HFFc6 (cell line): ENCODE measurements at regions not wholly inside any gene's neighbourhood (a gene's known extent, or its start where the extent isn't known, plus 50 kb on each side); places are given as distances from the start of the nearest gene placed in this dataset.

Experiments
- DNase-seq: peaks from one replicate; pipeline ENCODE4 v3.0.0-alpha.2; 2018
- H3K27ac Mint-ChIP-seq: 2 replicates; pipeline ENCODE4 v1.8.0; 2020; ENCODE audit warnings: mild to moderate bottlenecking, mixed read lengths
- H3K27me3 Mint-ChIP-seq: 2 replicates; pipeline ENCODE4 v1.8.0; 2021; ENCODE audit warnings: mild to moderate bottlenecking, moderate library complexity, mixed read lengths; ENCODE audit not compliant: insufficient read depth
- H3K36me3 Mint-ChIP-seq: 2 replicates; pipeline ENCODE4 v1.8.0; 2021; ENCODE audit warnings: low read depth, mixed read lengths
- H3K4me1 Mint-ChIP-seq: 2 replicates; pipeline ENCODE4 v1.8.0; 2020; ENCODE audit warnings: low read depth, mixed read lengths
- H3K4me3 Mint-ChIP-seq: 2 replicates; pipeline ENCODE4 v1.8.0; 2020; ENCODE audit warnings: mild to moderate bottlenecking, moderate library complexity, mixed read lengths
- H3K9me3 Mint-ChIP-seq: 2 replicates; pipeline ENCODE4 v1.8.0; 2020; ENCODE audit warnings: mild to moderate bottlenecking, mixed read lengths
- TF ChIP-seq, protein P1 (sequence below): fragments of 200-600 bp; sonication (generic); IDR thresholded peaks from 2 replicates; pipeline ENCODE4 v1.5.0; 2021; ENCODE audit warnings: antibody characterized with exemption, mild to moderate bottlenecking

DNA sequence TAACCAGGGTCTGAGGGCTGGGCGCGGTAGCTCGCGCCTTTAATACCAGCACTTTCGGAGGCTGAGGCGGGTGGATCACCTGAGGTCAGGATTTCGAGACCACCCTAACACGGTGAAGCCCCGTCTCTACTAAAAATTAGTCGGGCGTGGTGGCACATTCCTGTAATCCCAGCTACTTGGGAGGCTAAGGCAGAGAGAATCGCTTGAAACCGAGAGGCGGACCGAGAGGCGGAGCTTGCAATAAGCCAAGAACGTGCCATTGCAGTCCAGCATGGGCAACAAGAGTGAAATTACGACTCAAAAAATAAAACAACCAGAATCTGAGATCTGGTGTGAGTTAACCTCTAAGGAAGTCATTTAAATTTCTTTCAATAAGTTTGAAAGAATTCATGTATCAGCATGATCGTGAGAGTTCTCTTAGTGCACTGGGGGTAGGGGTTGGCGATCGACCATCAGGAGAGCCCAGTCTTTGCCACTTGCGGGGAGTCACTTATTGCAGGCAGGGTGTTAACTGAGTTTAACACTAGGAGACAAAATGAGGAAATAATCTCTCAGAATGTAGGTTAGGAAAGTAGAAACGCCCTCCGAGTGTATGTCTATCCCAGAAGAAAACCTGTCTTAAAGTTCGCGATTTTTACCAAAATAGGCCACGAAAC is 206.5 kb upstream of the ZNF184 start:
- no peak for DNase-seq
- Mint-ChIP-seq H3K27me3 (peaks cover 7% of the 10 kb centered on the region), H3K4me1 (no peaks in the 10 kb centered on the region), H3K27ac (no peak overlapping the region), H3K4me3 (no peak overlapping the region), H3K36me3 (no peaks in the 10 kb centered on the region; the same call in 1 of the 2 replicates), H3K9me3 (peaks cover 12% of the 10 kb centered on the region)
- TF ChIP-seq, protein P1, sequence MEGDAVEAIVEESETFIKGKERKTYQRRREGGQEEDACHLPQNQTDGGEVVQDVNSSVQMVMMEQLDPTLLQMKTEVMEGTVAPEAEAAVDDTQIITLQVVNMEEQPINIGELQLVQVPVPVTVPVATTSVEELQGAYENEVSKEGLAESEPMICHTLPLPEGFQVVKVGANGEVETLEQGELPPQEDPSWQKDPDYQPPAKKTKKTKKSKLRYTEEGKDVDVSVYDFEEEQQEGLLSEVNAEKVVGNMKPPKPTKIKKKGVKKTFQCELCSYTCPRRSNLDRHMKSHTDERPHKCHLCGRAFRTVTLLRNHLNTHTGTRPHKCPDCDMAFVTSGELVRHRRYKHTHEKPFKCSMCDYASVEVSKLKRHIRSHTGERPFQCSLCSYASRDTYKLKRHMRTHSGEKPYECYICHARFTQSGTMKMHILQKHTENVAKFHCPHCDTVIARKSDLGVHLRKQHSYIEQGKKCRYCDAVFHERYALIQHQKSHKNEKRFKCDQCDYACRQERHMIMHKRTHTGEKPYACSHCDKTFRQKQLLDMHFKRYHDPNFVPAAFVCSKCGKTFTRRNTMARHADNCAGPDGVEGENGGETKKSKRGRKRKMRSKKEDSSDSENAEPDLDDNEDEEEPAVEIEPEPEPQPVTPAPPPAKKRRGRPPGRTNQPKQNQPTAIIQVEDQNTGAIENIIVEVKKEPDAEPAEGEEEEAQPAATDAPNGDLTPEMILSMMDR = no peak

- H3K27ac Mint-ChIP-seq = no peak overlapping the region
- H3K9me3 Mint-ChIP-seq = peaks cover 12% of the 10 kb centered on the region
- DNase-seq = no peak
- H3K27me3 Mint-ChIP-seq = peaks cover 7% of the 10 kb centered on the region
- no peaks in the 10 kb centered on the region; the same call in 1 of the 2 replicates for H3K36me3 Mint-ChIP-seq
- TF ChIP-seq, protein P1 = no peak
- peaks cover 1% of the 10 kb centered on the region; the same call in 1 of the 2 replicates for H3K4me1 Mint-ChIP-seq
- H3K4me3 Mint-ChIP-seq = no peak overlapping the region
Measured at GRCh38 chr6:27678469-27678868, 205.6 kb upstream of the ZNF184 start.

DNA sequence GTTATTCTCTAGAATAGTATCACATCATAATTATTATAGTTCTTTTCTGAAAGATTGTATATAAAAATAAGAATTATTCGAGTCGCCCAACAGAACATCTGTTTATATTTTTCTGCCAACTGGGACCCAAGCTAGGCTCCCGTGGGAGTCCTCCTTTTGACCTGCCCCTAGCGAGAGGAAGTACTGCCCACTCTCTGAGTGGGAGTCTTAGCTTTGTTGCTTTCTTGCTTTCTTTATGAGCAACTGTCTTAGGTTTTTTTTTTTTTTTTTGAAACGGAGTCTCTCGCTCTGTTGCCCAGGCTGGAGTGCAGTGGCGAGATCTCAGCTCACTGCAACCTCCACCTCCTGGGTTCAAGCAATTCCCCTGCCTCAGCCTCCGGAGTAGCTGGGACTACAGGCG is 202.0 kb upstream of the ZNF184 start:
- no peak for DNase-seq
- Mint-ChIP-seq H3K27me3 (peaks cover 1% of the 10 kb centered on the region), H3K27ac (no peak overlapping the region), H3K36me3 (no peaks in the 10 kb centered on the region), H3K9me3 (peaks cover 5% of the 10 kb centered on the region), H3K4me1 (peaks cover 27% of the 10 kb centered on the region), H3K4me3 (no peak overlapping the region)
- TF ChIP-seq, protein P1 = no peak

DNA sequence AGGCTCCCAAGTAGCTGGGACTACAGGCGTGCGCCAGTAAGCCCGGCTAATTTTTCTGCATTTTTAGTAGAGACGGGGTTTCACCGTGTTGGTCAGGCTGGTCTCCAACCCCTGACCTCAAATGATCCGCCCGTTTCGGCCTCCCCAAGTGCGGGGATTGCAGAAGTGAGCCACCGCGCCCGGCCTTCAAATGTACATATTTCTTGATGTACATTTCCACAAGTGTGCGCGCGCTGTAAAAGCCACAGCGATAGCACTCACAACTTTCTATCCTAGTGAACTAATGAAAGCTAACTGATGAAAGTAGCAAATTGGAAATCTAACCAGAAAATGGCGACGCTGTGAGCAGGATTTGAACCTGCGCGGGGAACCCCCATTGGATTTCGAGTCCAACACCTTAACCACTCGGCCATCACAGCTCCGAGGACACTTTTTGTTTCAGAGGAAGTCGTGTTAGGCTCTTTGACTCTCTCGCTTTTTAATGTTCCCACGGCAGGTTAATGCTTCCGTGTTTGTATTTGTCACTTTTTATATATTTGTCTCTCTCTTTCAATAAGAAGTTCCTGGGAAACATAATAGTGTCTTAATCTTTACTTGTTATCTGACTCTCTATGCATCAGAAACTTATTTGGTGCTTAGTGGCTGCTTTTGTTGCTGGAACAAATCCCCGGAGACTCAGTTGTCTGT is 199.4 kb upstream of the ZNF184 start:
- Mint-ChIP-seq H3K27ac (peak overlapping the region; percentile 32; the same call in 1 of the 2 replicates), H3K4me3 (peak overlapping the region; percentile 52), H3K36me3 (no peaks in the 10 kb centered on the region), H3K9me3 (no peaks in the 10 kb centered on the region), H3K4me1 (peaks cover 52% of the 10 kb centered on the region), H3K27me3 (peaks cover 3% of the 10 kb centered on the region)
- DNase-seq = peak; percentile 83
- TF ChIP-seq, protein P1 = no peak

GRCh38 chr6:27669624-27670301 is 196.9 kb upstream of the ZNF184 start:
- H3K9me3 Mint-ChIP-seq = no peaks in the 10 kb centered on the region
- peaks cover 60% of the 10 kb centered on the region for H3K4me1 Mint-ChIP-seq
- no peaks in the 10 kb centered on the region for H3K36me3 Mint-ChIP-seq
- H3K27ac Mint-ChIP-seq = no peak overlapping the region
- no peak for DNase-seq
- H3K4me3 Mint-ChIP-seq = peak overlapping the region; percentile 88
- peaks cover 3% of the 10 kb centered on the region for H3K27me3 Mint-ChIP-seq
- TF ChIP-seq, protein P1 = no peak
